T1000 (cell line): ENCODE measurements at regions not wholly inside any gene's neighbourhood (a gene's known extent, or its start where the extent isn't known, plus 50 kb on each side); places are given as distances from the start of the nearest gene placed in this dataset.
A peak's percentile ranks its signal among the peaks of the same experiment; 100 is the strongest.

ENCODE experiments used
- DNase-seq: peaks from one replicate; lab custom pipeline; 2025; ENCODE audit warnings: mixed read lengths; lab: John Stamatoyannopoulos, UW

DNA sequence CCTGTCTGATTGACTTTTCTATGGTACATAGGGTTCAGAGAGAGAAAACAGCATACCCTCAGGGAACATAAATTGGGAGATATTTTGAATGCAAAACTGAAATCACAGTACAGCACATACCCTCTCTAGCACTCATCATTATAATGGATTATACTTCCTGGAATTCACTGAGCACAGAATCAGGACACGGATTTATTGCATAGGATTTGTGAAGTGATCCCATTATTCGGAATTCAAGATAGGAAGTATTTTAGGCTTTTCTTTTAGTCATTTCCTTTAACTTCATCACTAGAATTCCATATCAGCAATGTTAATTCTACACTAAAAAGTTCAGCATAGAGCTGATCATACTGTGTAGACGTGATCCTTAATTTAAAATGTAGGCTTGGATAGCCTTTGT, 407.0 kb downstream of the PID1 start:
- no peak for DNase-seq

DNA sequence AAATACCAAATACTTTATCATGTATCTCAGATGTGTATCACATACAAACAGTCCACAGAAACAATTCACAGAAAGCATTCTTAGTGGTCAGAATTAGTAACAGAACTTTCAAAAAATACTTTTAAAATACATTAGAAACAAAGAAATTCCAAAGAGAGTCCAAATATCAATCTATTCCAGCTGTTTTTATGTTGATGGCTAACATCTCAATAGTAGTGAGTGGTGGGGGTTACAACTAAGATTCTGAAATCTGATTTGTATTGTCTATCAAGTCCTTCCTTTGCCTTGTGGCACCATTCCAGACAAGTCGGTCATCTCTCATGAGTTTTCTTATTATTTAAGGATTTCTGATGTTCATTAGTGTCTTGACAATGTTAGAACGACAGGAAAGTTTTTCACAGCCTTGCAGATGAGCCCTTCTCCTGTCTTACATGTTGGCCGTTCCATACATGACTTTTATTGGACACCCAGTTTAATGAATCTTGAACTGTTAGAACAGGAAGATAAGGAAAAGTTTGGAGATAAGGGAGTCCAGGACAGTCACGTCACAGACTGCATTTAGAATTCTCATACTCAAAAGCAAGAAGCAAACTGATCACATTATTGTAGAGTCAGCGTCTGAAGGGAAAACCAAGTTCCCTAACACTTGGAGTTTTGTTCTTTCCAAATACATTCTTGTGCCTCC, 410.3 kb downstream of the PID1 start:
- no peak for DNase-seq

GRCh38 chr2:228853151-228853550, 417.9 kb downstream of the PID1 start:
- no peak for DNase-seq

DNA sequence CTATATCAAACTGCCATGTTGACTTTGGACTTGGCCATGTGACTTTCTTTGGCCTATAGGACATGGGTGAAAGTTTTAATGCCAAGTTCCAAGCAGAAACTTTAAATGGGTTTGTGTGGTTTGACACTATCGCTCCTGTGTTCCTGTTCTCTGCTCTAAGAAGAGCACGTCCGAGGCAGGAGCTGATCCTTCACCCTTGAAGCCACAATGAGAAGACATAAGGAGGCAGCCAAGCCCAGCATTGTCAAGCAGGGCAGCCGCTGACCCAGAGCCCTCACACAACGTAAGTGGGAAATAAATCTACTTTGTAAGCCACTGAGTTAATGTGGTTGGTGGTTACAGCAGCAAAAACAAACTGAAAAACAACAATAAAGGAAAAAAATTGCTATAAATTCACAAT, 422.4 kb downstream of the PID1 start:
- DNase-seq = no peak

GRCh38 chr2:228847684-228848083, 423.4 kb downstream of the PID1 start:
- DNase-seq = no peak

- no peak for DNase-seq
Observed at GRCh38 chr2:228846161-228846560, 424.9 kb downstream of the PID1 start.

DNA sequence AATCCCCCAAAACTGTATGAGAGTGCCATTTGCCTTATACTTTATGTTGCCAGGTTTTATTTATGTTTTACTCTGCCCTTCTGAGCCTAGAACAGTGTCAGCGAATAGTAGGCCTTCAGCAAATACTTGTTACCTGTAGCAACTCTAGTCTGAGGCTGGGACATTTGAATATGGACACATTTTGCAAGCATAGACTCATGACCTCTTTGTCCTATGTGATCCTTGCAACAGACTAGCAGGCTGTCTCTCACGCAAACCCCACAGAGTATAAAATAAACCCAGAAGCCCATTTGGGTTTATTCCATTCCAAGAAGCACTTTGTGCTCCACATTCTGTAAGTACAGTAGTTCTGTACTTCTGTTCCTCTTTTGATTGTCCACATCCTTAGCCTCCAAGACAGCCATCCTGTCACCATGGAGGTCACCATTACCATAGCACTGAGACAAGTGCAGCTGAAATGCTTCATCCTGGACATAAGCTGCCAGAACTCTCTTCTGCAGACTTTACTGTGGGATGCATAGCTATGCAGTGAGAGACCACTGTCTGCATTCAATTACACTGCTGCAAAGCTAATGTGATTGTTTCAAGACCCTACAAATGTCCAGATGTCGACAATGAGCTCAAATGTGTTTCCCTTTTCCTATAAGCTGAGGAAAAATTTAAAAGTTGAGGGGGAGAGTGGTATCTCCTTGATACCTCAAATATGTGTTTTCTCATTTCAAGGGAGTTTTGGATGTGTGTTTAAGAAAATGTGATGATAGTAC, 425.7 kb downstream of the PID1 start:
- DNase-seq = no peak

DNA sequence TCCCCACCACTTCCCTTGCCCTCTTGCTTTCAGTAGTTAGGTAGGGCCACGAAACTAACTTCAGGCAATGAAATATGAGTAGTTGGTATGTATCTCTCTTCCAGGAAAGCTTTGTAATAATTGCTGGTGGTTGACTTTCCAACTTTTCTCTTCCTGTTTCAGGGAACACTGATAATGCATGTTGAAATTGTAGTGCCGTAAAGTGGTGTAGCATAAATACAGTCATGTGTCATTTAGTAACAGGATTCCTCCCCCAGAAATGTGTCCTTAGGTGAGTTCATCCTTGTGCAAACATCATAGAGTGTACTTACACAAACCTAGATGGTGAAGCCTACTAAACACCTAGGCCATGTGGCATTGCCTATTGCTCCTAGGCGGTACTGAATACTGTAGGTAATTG, 429.2 kb downstream of the PID1 start:
- DNase-seq = no peak

DNA sequence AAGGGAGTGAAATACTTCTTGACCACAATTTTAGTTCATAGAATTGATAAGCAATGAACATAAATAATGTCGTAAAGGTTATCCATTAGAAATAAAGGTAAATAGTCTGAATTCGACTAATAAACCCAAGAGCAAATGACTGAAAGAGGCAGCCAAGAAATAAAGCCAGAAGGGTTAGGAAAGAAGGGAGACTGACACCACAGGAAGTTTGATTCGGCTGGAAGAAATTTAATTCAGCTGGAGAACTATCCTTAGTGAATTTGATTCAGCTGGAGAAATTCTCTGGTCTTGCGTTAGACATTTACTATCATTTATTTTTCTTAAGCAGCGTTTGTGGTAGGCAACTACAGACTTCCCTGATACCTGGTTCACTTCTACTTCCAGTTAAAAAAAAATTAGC, 429.6 kb downstream of the PID1 start:
- no peak for DNase-seq

- DNase-seq = no peak
Observed at GRCh38 chr2:228840743-228841114, 430.4 kb downstream of the PID1 start.

DNA sequence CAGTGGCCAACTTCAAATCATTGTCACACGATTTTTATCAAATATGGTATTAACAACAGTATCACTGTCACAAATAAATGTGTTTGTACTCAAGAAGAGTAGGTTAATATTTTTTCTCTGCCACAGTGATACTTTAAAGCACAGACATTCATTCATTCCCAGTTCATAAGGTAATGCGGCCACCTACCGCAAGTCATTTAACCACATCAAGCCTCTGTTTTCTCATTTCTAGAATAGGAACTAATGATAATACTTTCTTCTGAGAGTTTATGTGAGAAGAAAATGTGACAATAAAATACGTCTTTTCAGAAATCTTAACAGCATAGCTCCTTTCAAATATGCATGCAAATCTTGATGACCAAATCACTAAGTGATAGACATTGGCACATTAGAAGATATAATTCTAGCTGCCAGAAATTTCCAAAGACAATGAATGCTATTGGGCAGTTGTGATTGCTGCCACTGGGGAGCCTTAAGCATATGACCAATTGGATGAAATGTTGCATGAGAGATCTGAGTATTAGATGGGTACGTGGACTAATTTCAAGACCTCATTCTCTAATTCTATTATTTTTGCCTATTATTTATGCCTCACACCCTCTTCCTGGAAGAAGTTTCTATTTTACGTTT, 430.9 kb downstream of the PID1 start:
- DNase-seq = no peak

- DNase-seq = no peak
Observed at GRCh38 chr2:228839421-228839876, 431.6 kb downstream of the PID1 start.

GRCh38 chr2:228838819-228839218, 432.3 kb downstream of the PID1 start:
- no peak for DNase-seq

- no peak for DNase-seq
Observed at GRCh38 chr2:228828397-228828796, 442.7 kb downstream of the PID1 start.

DNA sequence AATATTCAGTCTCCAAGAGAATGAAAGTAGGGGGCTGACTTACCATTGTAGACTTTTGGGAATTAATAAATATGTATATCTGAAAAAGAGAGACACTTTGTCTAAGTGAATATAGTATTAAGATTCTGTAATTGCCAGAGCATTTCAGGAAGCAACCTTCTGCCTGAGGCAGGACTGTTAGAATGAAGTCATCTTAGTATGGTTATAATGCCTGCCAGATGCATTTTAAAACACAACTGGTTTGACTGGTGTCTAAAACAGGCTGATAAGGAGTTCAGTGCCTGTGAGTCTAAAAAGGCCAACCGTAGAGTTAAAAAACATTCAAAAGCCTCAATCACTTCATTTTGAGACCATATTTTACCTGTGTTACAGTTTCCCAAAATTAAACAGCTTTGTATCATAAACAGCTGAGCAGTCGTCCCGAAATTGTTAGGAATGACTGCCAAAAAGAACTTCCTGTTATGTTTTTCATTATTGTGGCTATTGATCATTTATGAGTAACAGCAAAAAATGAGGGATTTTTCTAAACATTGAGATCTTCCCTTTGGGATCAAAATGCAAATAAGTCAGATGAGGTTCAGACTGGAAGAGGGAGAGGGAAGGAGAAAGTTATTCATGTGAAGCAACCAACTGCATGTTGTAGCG, 443.9 kb downstream of the PID1 start:
- no peak for DNase-seq

GRCh38 chr2:228819701-228820100, 451.4 kb downstream of the PID1 start:
- DNase-seq = peak; percentile 5

DNA sequence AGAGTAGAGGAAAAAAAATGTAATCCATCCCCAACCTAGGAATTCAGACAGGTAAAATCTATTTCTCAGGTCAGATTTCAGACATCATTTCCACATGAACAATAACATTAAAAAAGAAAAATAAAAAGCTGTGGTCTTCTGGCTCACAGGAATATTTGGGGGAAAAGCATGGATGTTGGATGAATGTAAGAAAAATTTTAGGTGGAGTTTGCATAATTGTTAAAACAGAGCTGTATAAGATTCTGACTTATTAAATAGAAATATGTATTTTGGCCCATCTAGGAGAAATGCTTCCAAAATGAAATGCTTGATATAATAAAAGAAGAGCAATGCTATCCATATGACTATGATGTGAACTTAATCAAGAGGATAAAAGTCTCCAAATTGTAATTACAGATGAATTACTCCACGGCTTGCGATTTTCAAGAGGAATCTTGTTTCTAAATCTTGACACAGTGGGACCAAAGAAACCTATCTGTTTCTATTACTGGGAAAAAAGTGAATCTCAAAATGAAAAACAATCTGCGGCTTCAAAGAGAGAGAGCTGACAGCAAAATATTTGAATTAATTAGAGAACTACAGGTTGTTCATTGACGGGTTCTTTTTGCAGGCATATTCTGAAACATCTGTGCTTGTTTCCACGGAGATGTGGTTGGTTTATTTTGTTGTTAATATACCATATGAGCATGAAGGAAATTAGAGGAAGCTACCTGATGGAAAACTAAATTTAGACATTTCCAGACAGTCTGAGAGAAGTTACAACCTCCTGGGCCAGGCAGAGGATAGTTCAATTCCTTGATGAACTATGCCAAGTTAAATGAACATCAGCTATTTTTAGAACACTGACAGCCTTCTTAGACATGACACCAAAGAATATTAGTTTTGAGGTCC, 468.7 kb downstream of the PID1 start:
- no peak for DNase-seq

GRCh38 chr2:228801451-228801850, 469.6 kb downstream of the PID1 start:
- DNase-seq = no peak

DNA sequence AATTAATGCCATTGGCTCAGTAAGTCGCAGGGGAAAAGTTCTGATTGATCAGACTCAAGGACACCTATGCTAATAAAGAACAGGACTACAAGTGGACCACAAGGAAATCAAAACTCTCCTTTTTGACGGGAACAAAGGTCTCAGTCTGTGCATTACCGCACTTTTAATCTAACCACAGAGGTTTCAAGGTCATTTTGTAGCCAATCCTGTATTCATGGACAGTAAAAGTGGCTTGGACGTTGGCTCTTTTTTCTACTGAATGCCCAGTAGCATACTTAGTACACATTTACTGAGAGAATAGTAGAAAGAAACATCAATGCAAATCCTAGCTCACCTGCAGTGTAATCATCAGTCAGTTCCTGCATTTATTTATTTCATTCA, 471.9 kb downstream of the PID1 start:
- DNase-seq = no peak

DNA sequence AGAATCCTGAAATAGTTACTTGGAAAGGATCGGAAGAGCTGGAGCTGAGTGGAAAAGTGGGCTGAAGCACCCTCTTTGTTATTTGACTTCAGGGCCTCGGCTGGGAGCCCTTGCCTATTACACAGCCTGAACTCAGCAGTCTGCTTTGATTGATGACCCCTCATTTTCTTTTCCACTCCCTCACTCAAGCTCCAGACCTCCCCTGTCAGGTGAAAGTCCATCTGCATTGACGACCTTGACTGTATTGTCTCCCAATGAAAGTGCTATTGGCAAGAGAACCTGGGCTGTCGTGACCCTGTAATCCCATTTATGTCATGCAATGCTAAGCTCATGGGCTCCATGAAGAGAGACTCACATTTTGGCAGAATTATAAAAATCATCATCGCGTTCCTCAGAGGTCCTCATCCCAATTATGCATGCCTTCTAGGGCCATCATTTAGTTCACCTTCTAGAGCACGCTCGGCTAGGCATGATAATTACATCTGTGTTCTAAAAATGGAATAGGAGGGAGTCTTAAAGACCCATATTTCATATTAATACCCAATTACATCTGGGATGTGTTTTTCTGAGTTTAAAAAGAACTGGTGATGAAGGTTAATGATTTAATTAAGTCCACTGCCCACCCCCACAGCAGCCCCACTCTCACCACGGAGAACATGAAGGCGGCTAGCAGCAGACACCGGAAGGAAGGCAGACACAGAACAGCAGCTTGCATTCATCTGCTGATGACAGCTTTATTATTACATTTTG, 472.5 kb downstream of the PID1 start:
- DNase-seq = no peak

GRCh38 chr2:228796386-228796785, 474.7 kb downstream of the PID1 start:
- DNase-seq = no peak
